ENCODE measurements at regions not wholly inside any gene's neighbourhood (a gene's known extent, or its start where the extent isn't known, plus 50 kb on each side); places are given as distances from the start of the nearest gene placed in this dataset.

GRCh38 chr4:24226023-24226422 lies 336.2 kb upstream of the PPARGC1A start:
- Histone ChIP-seq H3K27ac (no peak overlapping the region), H3K36me3 (no peaks in the 10 kb centered on the region), H3K27me3 (no peaks in the 10 kb centered on the region), H3K4me3 (no peak overlapping the region), H3K9ac (ENCODE audit: low read depth in 2 of 2, low read length in 2 of 2) (no peak overlapping the region), H3K9me3 (no peaks in the 10 kb centered on the region), H3K4me1 (no peaks in the 10 kb centered on the region)
- no peak for DNase-seq
- TF ChIP-seq CTCF (IDR thresholded peaks at IDR 0.05), result no peak
- intact Hi-C loops (cut with DNase I), result no loop called here

- no peaks in the 10 kb centered on the region for H3K9me3 ChIP-seq
- H3K27ac ChIP-seq, result no peak overlapping the region
- no peak overlapping the region for H3K4me3 ChIP-seq
- no peak for DNase-seq
- no peaks in the 10 kb centered on the region for H3K36me3 ChIP-seq
- no peak overlapping the region for H3K9ac ChIP-seq (ENCODE audit: low read depth in 2 of 2, low read length in 2 of 2)
- no peaks in the 10 kb centered on the region for H3K4me1 ChIP-seq
- H3K27me3 ChIP-seq, result no peaks in the 10 kb centered on the region
- no peak for TF ChIP-seq CTCF (IDR thresholded peaks at IDR 0.05)
- intact Hi-C loops (cut with DNase I), result no loop called here
Observed at GRCh38 chr4:24224446-24224845, 334.6 kb upstream of the PPARGC1A start.

GRCh38 chr4:24219209-24219608 lies 329.4 kb upstream of the PPARGC1A start:
- no peak overlapping the region for H3K9ac ChIP-seq (ENCODE audit: low read depth in 2 of 2, low read length in 2 of 2)
- H3K36me3 ChIP-seq, result no peaks in the 10 kb centered on the region
- no peak for TF ChIP-seq CTCF (IDR thresholded peaks at IDR 0.05)
- DNase-seq, result no peak
- no peak overlapping the region for H3K27ac ChIP-seq
- intact Hi-C loops (cut with DNase I), result no loop called here
- H3K4me1 ChIP-seq, result no peaks in the 10 kb centered on the region
- no peak overlapping the region for H3K4me3 ChIP-seq
- H3K27me3 ChIP-seq, result no peaks in the 10 kb centered on the region
- H3K9me3 ChIP-seq, result no peaks in the 10 kb centered on the region

- Histone ChIP-seq H3K36me3 (no peaks in the 10 kb centered on the region), H3K9me3 (no peaks in the 10 kb centered on the region), H3K9ac (ENCODE audit: low read depth in 2 of 2, low read length in 2 of 2) (no peak overlapping the region), H3K27me3 (no peaks in the 10 kb centered on the region), H3K4me1 (no peaks in the 10 kb centered on the region), H3K4me3 (no peak overlapping the region), H3K27ac (no peak overlapping the region)
- DNase-seq, result no peak
- intact Hi-C loops (cut with DNase I), result no loop called here
- no peak for TF ChIP-seq CTCF (IDR thresholded peaks at IDR 0.05)
Observed at GRCh38 chr4:24218566-24218965, 328.7 kb upstream of the PPARGC1A start.

GRCh38 chr4:24214796-24215195 lies 324.9 kb upstream of the PPARGC1A start:
- Histone ChIP-seq H3K4me3 (no peak overlapping the region), H3K27ac (no peak overlapping the region), H3K27me3 (no peaks in the 10 kb centered on the region), H3K4me1 (no peaks in the 10 kb centered on the region), H3K9me3 (no peaks in the 10 kb centered on the region), H3K36me3 (no peaks in the 10 kb centered on the region), H3K9ac (ENCODE audit: low read depth in 2 of 2, low read length in 2 of 2) (no peak overlapping the region)
- DNase-seq, result no peak
- intact Hi-C loops (cut with DNase I), result no loop called here
- no peak for TF ChIP-seq CTCF (IDR thresholded peaks at IDR 0.05)

- no peaks in the 10 kb centered on the region for H3K27me3 ChIP-seq
- no peaks in the 10 kb centered on the region for H3K9me3 ChIP-seq
- TF ChIP-seq CTCF (IDR thresholded peaks at IDR 0.05), result no peak
- H3K4me3 ChIP-seq, result no peak overlapping the region
- no peak overlapping the region for H3K27ac ChIP-seq
- no peaks in the 10 kb centered on the region for H3K36me3 ChIP-seq
- H3K4me1 ChIP-seq, result no peaks in the 10 kb centered on the region
- intact Hi-C loops (cut with DNase I), result no loop called here
- DNase-seq, result no peak
- H3K9ac ChIP-seq (ENCODE audit: low read depth in 2 of 2, low read length in 2 of 2), result no peak overlapping the region
Observed at GRCh38 chr4:24213961-24214360, 324.1 kb upstream of the PPARGC1A start.

Measured in colonic mucosa (tissue), 4 donors.